ENCODE measurements at regions not wholly inside any gene's neighbourhood (a gene's known extent, or its start where the extent isn't known, plus 50 kb on each side); places are given as distances from the start of the nearest gene placed in this dataset.
A peak's percentile ranks its signal among the peaks of the same experiment; 100 is the strongest.

GRCh38 chr1:212190169-212190568, 95.0 kb upstream of the PPP2R5A start:
- DNase-seq (ENCODE audit: low spot score) = no peak

GRCh38 chr1:212192261-212192998, 92.8 kb upstream of the PPP2R5A start:
- DNase-seq (ENCODE audit: low spot score) = no peak

GRCh38 chr1:212196355-212196754, 88.9 kb upstream of the PPP2R5A start:
- DNase-seq (ENCODE audit: low spot score) = no peak

- DNase-seq (ENCODE audit: low spot score) = no peak
These were observed 83.7 kb upstream of the PPP2R5A start for GRCh38 chr1:212201461-212201860.

- DNase-seq (ENCODE audit: low spot score) = no peak
These were observed 81.6 kb upstream of the PPP2R5A start for GRCh38 chr1:212203630-212204029.

GRCh38 chr1:212205006-212205405, 80.2 kb upstream of the PPP2R5A start:
- DNase-seq (ENCODE audit: low spot score) = no peak

- no peak for DNase-seq (ENCODE audit: low spot score)
These were observed 79.4 kb upstream of the PPP2R5A start for GRCh38 chr1:212205843-212206242.

GRCh38 chr1:212207118-212207517, 78.1 kb upstream of the PPP2R5A start:
- DNase-seq (ENCODE audit: low spot score) = no peak

GRCh38 chr1:212207822-212208520, 77.2 kb upstream of the PPP2R5A start:
- no peak for DNase-seq (ENCODE audit: low spot score)

- DNase-seq (ENCODE audit: low spot score) = no peak
These were observed 76.1 kb upstream of the PPP2R5A start for GRCh38 chr1:212208978-212209644.

GRCh38 chr1:212211371-212211770, 73.8 kb upstream of the PPP2R5A start:
- no peak for DNase-seq (ENCODE audit: low spot score)

GRCh38 chr1:212212343-212212742, 72.9 kb upstream of the PPP2R5A start:
- no peak for DNase-seq (ENCODE audit: low spot score)

GRCh38 chr1:212212906-212213305, 72.3 kb upstream of the PPP2R5A start:
- no peak for DNase-seq (ENCODE audit: low spot score)

- DNase-seq (ENCODE audit: low spot score) = no peak
These were observed 71.4 kb upstream of the PPP2R5A start for GRCh38 chr1:212213784-212214183.

GRCh38 chr1:212214325-212214724, 70.9 kb upstream of the PPP2R5A start:
- no peak for DNase-seq (ENCODE audit: low spot score)

- DNase-seq (ENCODE audit: low spot score) = no peak
These were observed 69.3 kb upstream of the PPP2R5A start for GRCh38 chr1:212215910-212216309.

- no peak for DNase-seq (ENCODE audit: low spot score)
These were observed 67.6 kb upstream of the PPP2R5A start for GRCh38 chr1:212217633-212218032.

- no peak for DNase-seq (ENCODE audit: low spot score)
These were observed 67.1 kb upstream of the PPP2R5A start for GRCh38 chr1:212218065-212218464.

GRCh38 chr1:212218911-212219310, 66.3 kb upstream of the PPP2R5A start:
- DNase-seq (ENCODE audit: low spot score) = peak; percentile 85

GRCh38 chr1:212219679-212220463, 65.3 kb upstream of the PPP2R5A start:
- DNase-seq (ENCODE audit: low spot score) = no peak

GRCh38 chr1:212221801-212222200, 63.4 kb upstream of the PPP2R5A start:
- no peak for DNase-seq (ENCODE audit: low spot score)

GRCh38 chr1:212224102-212224501, 61.1 kb upstream of the PPP2R5A start:
- no peak for DNase-seq (ENCODE audit: low spot score)

Measured in GM03348 (cell line).